DND-41 (cell line): ENCODE measurements at regions not wholly inside any gene's neighbourhood (a gene's known extent, or its start where the extent isn't known, plus 50 kb on each side); places are given as distances from the start of the nearest gene placed in this dataset.

ENCODE experiments used
- ATAC-seq: fragments of 200-7000 bp; cut with Tn5 transposase; 3 replicates; pipeline ENCODE4 v1.9.1; 2021; ENCODE audit warnings: low read depth; ENCODE audit not compliant: insufficient read depth
- DNase-seq: peaks from one replicate; pipeline ENCODE4 v3.0.0-alpha.2; 2020
- H2AFZ ChIP-seq: 2 replicates; pipeline ENCODE4 v1.6.0; 2012; ENCODE audit warnings: low read depth, low read length
- H3K27ac ChIP-seq: 2 replicates; pipeline ENCODE4 v1.5.1; 2012; ENCODE audit warnings: low read length, inconsistent platforms
- H3K27me3 ChIP-seq: fragments of 200-600 bp; sonication (generic); 2 replicates; pipeline ENCODE4 v1.6.0; 2012; ENCODE audit warnings: low read length, mild to moderate bottlenecking, inconsistent platforms; ENCODE audit not compliant: insufficient read depth, poor library complexity
- H3K36me3 ChIP-seq: 2 replicates; pipeline ENCODE4 v1.5.1; 2012; ENCODE audit warnings: low read length, inconsistent platforms; ENCODE audit not compliant: insufficient read depth
- H3K4me1 ChIP-seq: 2 replicates; pipeline ENCODE4 v1.5.1; 2012; ENCODE audit warnings: mild to moderate bottlenecking, low read length; ENCODE audit not compliant: insufficient read depth
- H3K4me2 ChIP-seq: 2 replicates; pipeline ENCODE4 v1.6.0; 2012; ENCODE audit warnings: mild to moderate bottlenecking, moderate library complexity, low read length, inconsistent platforms; ENCODE audit not compliant: insufficient read depth
- H3K4me3 ChIP-seq, 2 experiments: fragments of 200-600 bp in 1 of 2; shearing (Covaris generic) in 1 of 2; 2 replicates each; pipeline ENCODE4 v1.5.1; 2012 to 2016; ENCODE audit warnings: inconsistent platforms in 2 of 2, low read length in 2 of 2, mild to moderate bottlenecking in 2 of 2, low read depth in 1 of 2, moderate library complexity in 1 of 2
- H3K79me2 ChIP-seq: 2 replicates; pipeline ENCODE4 v1.6.0; 2012; ENCODE audit warnings: low read length, inconsistent platforms; ENCODE audit not compliant: insufficient read depth
- H3K9ac ChIP-seq: 2 replicates; pipeline ENCODE4 v1.6.0; 2012; ENCODE audit warnings: low read depth, mild to moderate bottlenecking, inconsistent platforms, low read length, moderate library complexity
- H3K9me3 ChIP-seq: 2 replicates; pipeline ENCODE4 v1.5.1; 2012; ENCODE audit warnings: low read length, moderate library complexity, mild to moderate bottlenecking, inconsistent platforms; ENCODE audit not compliant: insufficient read depth, severe bottlenecking
- H4K20me1 ChIP-seq: 2 replicates; pipeline ENCODE4 v1.6.0; 2012; ENCODE audit warnings: low read length; ENCODE audit not compliant: insufficient read depth
- CTCF ChIP-seq: IDR thresholded peaks from 2 replicates; pipeline ENCODE4 v1.5.1; 2012; ENCODE audit warnings: borderline replicate concordance, low read length, moderate library complexity, mild to moderate bottlenecking; ENCODE audit not compliant: poor library complexity, severe bottlenecking; ENCODE audit errors: extremely low read depth
- EZH2 ChIP-seq: IDR thresholded peaks from 3 replicates; pipeline ENCODE4 v1.6.1; 2012; ENCODE audit warnings: borderline replicate concordance, low read depth, mild to moderate bottlenecking, moderate library complexity, low read length, inconsistent platforms; ENCODE audit not compliant: severe bottlenecking

GRCh38 chr6:51260003-51260402, 441.3 kb downstream of the TFAP2B start:
- H3K36me3 ChIP-seq, result no peaks in the 10 kb centered on the region
- no peak overlapping the region for H3K27ac ChIP-seq
- H3K4me3 ChIP-seq, result no peak overlapping the region
- no peaks in the 10 kb centered on the region for H3K4me1 ChIP-seq
- H3K9ac ChIP-seq, result no peak overlapping the region
- H4K20me1 ChIP-seq, result no peaks in the 10 kb centered on the region
- no peak overlapping the region for H2AFZ ChIP-seq
- H3K27me3 ChIP-seq, result no peaks in the 10 kb centered on the region
- DNase-seq (no peak), ATAC-seq (no peak)
- no peaks in the 10 kb centered on the region for H3K79me2 ChIP-seq
- H3K4me2 ChIP-seq, result no peak overlapping the region
- no peaks in the 10 kb centered on the region for H3K9me3 ChIP-seq
- no peak for TF ChIP-seq EZH2
- no peak for TF ChIP-seq CTCF

GRCh38 chr6:51261691-51262090, 443.0 kb downstream of the TFAP2B start:
- TF ChIP-seq EZH2, result no peak
- TF ChIP-seq CTCF, result no peak
- no peaks in the 10 kb centered on the region for H4K20me1 ChIP-seq
- H3K36me3 ChIP-seq, result no peaks in the 10 kb centered on the region
- no peaks in the 10 kb centered on the region for H3K4me1 ChIP-seq
- H2AFZ ChIP-seq, result no peak overlapping the region
- H3K4me3 ChIP-seq, result no peak overlapping the region
- ATAC-seq, result no peak
- no peaks in the 10 kb centered on the region for H3K9me3 ChIP-seq
- no peak overlapping the region for H3K9ac ChIP-seq
- no peak overlapping the region for H3K4me2 ChIP-seq
- no peaks in the 10 kb centered on the region for H3K79me2 ChIP-seq
- H3K27me3 ChIP-seq, result no peaks in the 10 kb centered on the region
- no peak overlapping the region for H3K27ac ChIP-seq
- no peak for DNase-seq

GRCh38 chr6:51265426-51265825, 446.8 kb downstream of the TFAP2B start:
- H3K27ac ChIP-seq, result no peak overlapping the region
- H3K36me3 ChIP-seq, result no peaks in the 10 kb centered on the region
- H3K27me3 ChIP-seq, result no peaks in the 10 kb centered on the region
- ATAC-seq (no peak), DNase-seq (no peak)
- no peaks in the 10 kb centered on the region for H4K20me1 ChIP-seq
- no peaks in the 10 kb centered on the region for H3K79me2 ChIP-seq
- no peak overlapping the region for H3K4me3 ChIP-seq
- no peak overlapping the region for H3K9ac ChIP-seq
- no peaks in the 10 kb centered on the region for H3K9me3 ChIP-seq
- H3K4me1 ChIP-seq, result no peaks in the 10 kb centered on the region
- H2AFZ ChIP-seq, result no peak overlapping the region
- no peak overlapping the region for H3K4me2 ChIP-seq
- TF ChIP-seq EZH2 (no peak), CTCF (no peak)

GRCh38 chr6:51266604-51267003, 447.9 kb downstream of the TFAP2B start:
- no peaks in the 10 kb centered on the region for H4K20me1 ChIP-seq
- H3K9ac ChIP-seq, result no peak overlapping the region
- H2AFZ ChIP-seq, result no peak overlapping the region
- no peak overlapping the region for H3K4me2 ChIP-seq
- no peak for TF ChIP-seq CTCF
- no peak for TF ChIP-seq EZH2
- no peak overlapping the region for H3K4me3 ChIP-seq
- no peaks in the 10 kb centered on the region for H3K4me1 ChIP-seq
- no peaks in the 10 kb centered on the region for H3K9me3 ChIP-seq
- DNase-seq (no peak), ATAC-seq (no peak)
- H3K36me3 ChIP-seq, result no peaks in the 10 kb centered on the region
- H3K27me3 ChIP-seq, result no peaks in the 10 kb centered on the region
- no peaks in the 10 kb centered on the region for H3K79me2 ChIP-seq
- no peak overlapping the region for H3K27ac ChIP-seq
